MM.1S (cell line): ENCODE measurements at regions not wholly inside any gene's neighbourhood (a gene's known extent, or its start where the extent isn't known, plus 50 kb on each side); places are given as distances from the start of the nearest gene placed in this dataset.
"Not testable (repeated sequence)": the region's sequence is repeated elsewhere in the genome, so short reads cannot be mapped to it uniquely, and the experiment has no call there.

Experiments used
- DNase-seq: peaks from one replicate; pipeline ENCODE4 v3.0.0-alpha.2; 2015
- H2AFZ ChIP-seq: fragments of 300-600 bp; sonication (generic); 2 replicates; pipeline ENCODE4 v1.6.0; 2016; ENCODE audit warnings: antibody characterized with exemption, low read length
- H3F3A ChIP-seq: fragments of 300-600 bp; sonication (generic); 2 replicates; pipeline ENCODE4 v1.6.1; 2016; ENCODE audit warnings: mild to moderate bottlenecking, antibody characterized with exemption, low read length, moderate library complexity, mixed read lengths; ENCODE audit not compliant: insufficient read depth
- H3K27ac ChIP-seq: fragments of 300-600 bp; sonication (generic); 2 replicates; pipeline ENCODE4 v1.5.1; 2016; ENCODE audit warnings: mild to moderate bottlenecking, low read length
- H3K27me3 ChIP-seq: fragments of 300-600 bp; sonication (generic); replicated peaks from 2 replicates; pipeline ENCODE4 v1.6.0; 2016; ENCODE audit warnings: low read length; ENCODE audit not compliant: insufficient read depth
- H3K36me3 ChIP-seq: fragments of 300-600 bp; sonication (generic); replicated peaks from 2 replicates; pipeline ENCODE4 v1.6.1; 2016; ENCODE audit warnings: mild to moderate bottlenecking, low read length, mixed read lengths; ENCODE audit not compliant: insufficient read depth
- H3K4me1 ChIP-seq: fragments of 300-600 bp; sonication (generic); 2 replicates; pipeline ENCODE4 v1.6.1; 2016; ENCODE audit warnings: low read length, mixed read lengths
- H3K4me2 ChIP-seq: fragments of 300-600 bp; sonication (generic); 2 replicates; pipeline ENCODE4 v1.6.0; 2016; ENCODE audit warnings: low read depth, low read length
- H3K4me3 ChIP-seq: fragments of 300-600 bp; sonication (generic); 2 replicates; pipeline ENCODE4 v1.5.1; 2016; ENCODE audit warnings: low read length, mixed read lengths
- H3K79me2 ChIP-seq: fragments of 300-600 bp; sonication (generic); 2 replicates; pipeline ENCODE4 v1.6.1; 2016; ENCODE audit warnings: mixed run types, low read length, mixed read lengths
- H3K9ac ChIP-seq: fragments of 300-600 bp; sonication (generic); 2 replicates; pipeline ENCODE4 v1.6.1; 2016; ENCODE audit warnings: low read length, mixed read lengths
- H3K9me2 ChIP-seq: fragments of 300-600 bp; sonication (generic); replicated peaks from 2 replicates; pipeline ENCODE4 v1.6.1; 2016; ENCODE audit warnings: mild to moderate bottlenecking, low read length, mixed read lengths; ENCODE audit not compliant: insufficient read depth
- H3K9me3 ChIP-seq: fragments of 300-600 bp; sonication (generic); replicated peaks from 2 replicates; pipeline ENCODE4 v1.6.1; 2016; ENCODE audit warnings: mild to moderate bottlenecking, low read length, mixed read lengths; ENCODE audit not compliant: insufficient read depth
- H4K20me1 ChIP-seq: fragments of 300-600 bp; sonication (generic); 2 replicates; pipeline ENCODE4 v1.6.1; 2016; ENCODE audit warnings: mild to moderate bottlenecking, low read length, moderate library complexity, mixed read lengths; ENCODE audit not compliant: insufficient read depth
- CTCF ChIP-seq: fragments of 300-600 bp; sonication (generic); IDR thresholded peaks from 2 replicates; pipeline ENCODE4 v1.5.1; 2016; ENCODE audit warnings: antibody characterized with exemption, low read length, mixed read lengths
- EZH2 ChIP-seq: fragments of 300-600 bp; sonication (generic); optimal IDR thresholded peaks from 2 replicates; pipeline ENCODE3; 2017; ENCODE audit warnings: low read depth, mild to moderate bottlenecking, antibody characterized with exemption, low read length, mixed read lengths
- EZH2phosphoT487 ChIP-seq: fragments of 300-600 bp; sonication (generic); IDR thresholded peaks from 2 replicates; pipeline ENCODE4 v1.6.1; 2018; ENCODE audit warnings: antibody characterized with exemption, low read length

GRCh38 chr4:95949808-95950207 lies 109.9 kb downstream of the PDHA2 start:
- Histone ChIP-seq H3K4me2 (no peak overlapping the region), H4K20me1 (no peaks in the 10 kb centered on the region), H3K36me3 (no peaks in the 10 kb centered on the region), H3K27me3 (no peaks in the 10 kb centered on the region), H3K27ac (no peak overlapping the region), H3K79me2 (no peaks in the 10 kb centered on the region), H3F3A (no peaks in the 10 kb centered on the region), H3K4me1 (no peaks in the 10 kb centered on the region), H3K9me3 (no peaks in the 10 kb centered on the region), H2AFZ (no peak overlapping the region), H3K4me3 (no peak overlapping the region), H3K9me2 (no peaks in the 10 kb centered on the region), H3K9ac (no peak overlapping the region)
- TF ChIP-seq EZH2 (no peak), CTCF (no peak), EZH2phosphoT487 (no peak)
- no peak for DNase-seq

DNA sequence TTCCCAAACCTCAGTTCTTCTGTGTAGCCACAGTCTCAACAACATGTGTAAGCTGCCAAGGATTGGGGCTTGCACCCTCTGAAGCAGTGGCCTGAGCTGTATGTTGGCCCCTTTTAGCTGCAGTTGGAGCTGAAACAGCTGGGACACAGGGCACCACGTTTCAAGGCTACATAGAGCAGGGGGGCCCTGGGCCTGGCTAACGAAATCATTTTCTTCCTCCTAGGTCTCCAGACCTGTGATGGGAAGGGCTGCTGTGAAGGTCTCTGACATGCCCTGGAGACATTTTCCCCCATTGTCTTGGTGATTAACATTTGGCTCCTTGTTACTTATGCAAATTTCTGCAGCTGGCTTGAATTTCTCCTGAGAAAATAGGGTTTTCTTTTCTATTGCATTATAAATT lies 112.6 kb downstream of the PDHA2 start:
- H3K4me2 ChIP-seq, H3F3A ChIP-seq, H3K79me2 ChIP-seq, H3K9me2 ChIP-seq, H3K4me1 ChIP-seq, H2AFZ ChIP-seq, H3K27ac ChIP-seq, H3K4me3 ChIP-seq, H3K36me3 ChIP-seq, H3K27me3 ChIP-seq, H3K9ac ChIP-seq, H4K20me1 ChIP-seq, DNase-seq, H3K9me3 ChIP-seq: not testable (repeated sequence)

GRCh38 chr4:95956094-95956493 lies 116.2 kb downstream of the PDHA2 start:
- no peaks in the 10 kb centered on the region for H3K27me3 ChIP-seq
- no peaks in the 10 kb centered on the region for H3K9me3 ChIP-seq
- TF ChIP-seq EZH2phosphoT487 (no peak), EZH2 (no peak), CTCF (no peak)

DNA sequence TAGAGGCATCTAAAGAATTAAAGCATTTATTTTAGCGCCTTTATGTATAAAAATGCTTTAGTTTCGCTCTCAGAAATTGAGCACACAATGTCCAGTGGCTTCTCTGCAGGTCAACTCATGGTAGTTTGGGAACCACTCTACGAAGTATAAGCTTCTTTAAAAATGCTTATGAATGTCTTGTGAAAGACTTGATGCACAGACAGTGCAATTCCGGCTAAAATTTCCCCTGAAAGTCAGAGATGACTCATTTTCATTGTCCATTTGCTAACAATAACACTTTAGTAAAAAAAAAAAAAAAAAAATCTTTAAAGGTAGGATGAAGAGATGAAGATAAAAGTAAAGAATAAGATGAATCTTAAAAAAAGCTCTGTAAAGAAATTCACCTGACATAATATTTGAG lies 117.2 kb downstream of the PDHA2 start:
- no peak overlapping the region for H3K4me3 ChIP-seq
- no peak overlapping the region for H3K4me2 ChIP-seq
- H3K9ac ChIP-seq: no peak overlapping the region
- H3K9me3 ChIP-seq: no peaks in the 10 kb centered on the region
- H3K79me2 ChIP-seq: no peaks in the 10 kb centered on the region
- H2AFZ ChIP-seq: no peak overlapping the region
- TF ChIP-seq EZH2phosphoT487 (no peak), EZH2 (no peak), CTCF (no peak)
- no peaks in the 10 kb centered on the region for H3K9me2 ChIP-seq
- no peaks in the 10 kb centered on the region for H3K4me1 ChIP-seq
- H3K27ac ChIP-seq: no peak overlapping the region
- H4K20me1 ChIP-seq: no peaks in the 10 kb centered on the region
- no peaks in the 10 kb centered on the region for H3K36me3 ChIP-seq
- H3K27me3 ChIP-seq: no peaks in the 10 kb centered on the region
- DNase-seq: no peak
- no peaks in the 10 kb centered on the region for H3F3A ChIP-seq

More at GRCh38 chr4:95956094-95956493, 116.2 kb downstream of the PDHA2 start:
- H3K79me2 ChIP-seq: no peaks in the 10 kb centered on the region
- H2AFZ ChIP-seq: no peak overlapping the region
- no peak overlapping the region for H3K9ac ChIP-seq
- H3K27ac ChIP-seq: no peak overlapping the region
- H3K4me2 ChIP-seq: no peak overlapping the region
- no peaks in the 10 kb centered on the region for H4K20me1 ChIP-seq
- no peaks in the 10 kb centered on the region for H3F3A ChIP-seq
- no peaks in the 10 kb centered on the region for H3K9me2 ChIP-seq
- no peaks in the 10 kb centered on the region for H3K36me3 ChIP-seq
- H3K4me3 ChIP-seq: no peak overlapping the region
- no peaks in the 10 kb centered on the region for H3K4me1 ChIP-seq
- no peak for DNase-seq
